Smooth muscle cell (in vitro differentiated cells): ENCODE measurements at regions not wholly inside any gene's neighbourhood (a gene's known extent, or its start where the extent isn't known, plus 50 kb on each side); places are given as distances from the start of the nearest gene placed in this dataset.
A peak's percentile ranks its signal among the peaks of the same experiment; 100 is the strongest.

Experiments used
- DNase-seq: peaks from one replicate; lab custom pipeline; 2025; ENCODE audit not compliant: unreplicated experiment; lab: John Stamatoyannopoulos, UW
- H2AFZ ChIP-seq: fragments of 200-600 bp; sonication (generic); 2 replicates; pipeline ENCODE4 v1.6.0; 2016; ENCODE audit warnings: antibody characterized with exemption, low read depth, mild to moderate bottlenecking
- H3F3A ChIP-seq: fragments of 200-600 bp; sonication (generic); 2 replicates; pipeline ENCODE4 v1.6.0; 2017; ENCODE audit warnings: antibody characterized with exemption, low read depth
- H3K27ac ChIP-seq: fragments of 200-600 bp; sonication (generic); 2 replicates; pipeline ENCODE4 v1.5.1; 2016; ENCODE audit warnings: low read depth, mild to moderate bottlenecking
- H3K27me3 ChIP-seq: fragments of 200-600 bp; sonication (generic); 2 replicates; pipeline ENCODE4 v1.6.1; 2016; ENCODE audit warnings: low read depth, mild to moderate bottlenecking
- H3K36me3 ChIP-seq: fragments of 200-600 bp; sonication (generic); 2 replicates; pipeline ENCODE4 v1.5.1; 2016; ENCODE audit warnings: low read depth
- H3K4me1 ChIP-seq: fragments of 200-600 bp; sonication (generic); 2 replicates; pipeline ENCODE4 v1.5.1; 2016; ENCODE audit warnings: low read depth
- H3K4me2 ChIP-seq: fragments of 200-600 bp; sonication (generic); 2 replicates; pipeline ENCODE4 v1.6.0; 2016; ENCODE audit warnings: mild to moderate bottlenecking
- H3K4me3 ChIP-seq: fragments of 200-600 bp; sonication (generic); 2 replicates; pipeline ENCODE4 v1.5.1; 2016; ENCODE audit warnings: mild to moderate bottlenecking
- H3K79me2 ChIP-seq: fragments of 200-600 bp; sonication (generic); 2 replicates; pipeline ENCODE4 v1.6.0; 2016; ENCODE audit warnings: low read depth, mild to moderate bottlenecking
- H3K9ac ChIP-seq: fragments of 200-600 bp; sonication (generic); 2 replicates; pipeline ENCODE4 v1.6.0; 2016; ENCODE audit warnings: low read depth
- H3K9me3 ChIP-seq: fragments of 200-600 bp; sonication (generic); replicated peaks from 2 replicates; pipeline ENCODE4 v1.5.1; 2016; ENCODE audit warnings: low read depth
- H4K20me1 ChIP-seq: fragments of 200-600 bp; sonication (generic); 2 replicates; pipeline ENCODE4 v1.6.0; 2016; ENCODE audit warnings: low read depth
- CTCF ChIP-seq: fragments of 200-600 bp; sonication (generic); IDR thresholded peaks from 2 replicates; pipeline ENCODE4 v1.5.1; 2017; ENCODE audit warnings: borderline replicate concordance, mild to moderate bottlenecking, antibody characterized with exemption; ENCODE audit not compliant: insufficient read depth, poor library complexity, severe bottlenecking
- WGBS: methylation state at CpG from one replicate; pipeline ENCODE4 v1.1.7; 2016; ENCODE audit warnings: low lambda C conversion rate; 5-methylcytosine and 5-hydroxymethylcytosine counted together

- Histone ChIP-seq H3F3A (no peaks in the 10 kb centered on the region), H3K36me3 (no peaks in the 10 kb centered on the region), H3K4me1 (no peaks in the 10 kb centered on the region), H3K4me2 (no peak overlapping the region), H3K27ac (no peak overlapping the region), H3K9ac (no peak overlapping the region), H3K4me3 (no peak overlapping the region), H3K79me2 (no peaks in the 10 kb centered on the region), H3K27me3 (peaks cover 19% of the 10 kb centered on the region), H3K9me3 (no peaks in the 10 kb centered on the region), H4K20me1 (no peaks in the 10 kb centered on the region), H2AFZ (no peak overlapping the region)
- WGBS = 91% methylated on average over 8 of the region's 8 CpGs
- DNase-seq = no peak
- TF ChIP-seq CTCF = no peak
Observed at GRCh38 chr10:123557366-123558108, 108.6 kb upstream of the GPR26 start.

DNA sequence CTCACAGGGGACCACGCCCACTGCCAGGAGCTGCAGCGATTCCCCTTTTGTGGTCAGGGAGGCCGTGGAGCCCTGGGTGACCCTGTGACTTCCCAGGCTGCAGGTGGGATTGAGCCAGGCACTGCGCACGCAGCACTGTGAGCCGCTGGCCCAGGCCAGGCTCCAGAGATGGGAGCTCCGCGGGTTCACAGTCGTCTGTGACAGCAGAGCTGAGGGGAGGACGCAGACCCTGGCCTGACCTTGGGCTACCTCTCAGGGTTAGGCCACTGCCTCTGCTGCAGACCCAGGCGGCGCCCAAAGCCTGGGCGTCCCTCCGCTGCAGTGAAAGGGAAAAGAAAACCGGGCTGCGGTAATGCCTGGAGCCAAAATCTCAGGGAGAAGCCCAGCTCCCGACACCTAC, 107.5 kb upstream of the GPR26 start:
- Histone ChIP-seq H3K4me3 (no peak overlapping the region), H3K27me3 (peaks cover 19% of the 10 kb centered on the region), H3K79me2 (no peaks in the 10 kb centered on the region), H3K9ac (no peak overlapping the region), H3K27ac (no peak overlapping the region), H3K36me3 (no peaks in the 10 kb centered on the region), H2AFZ (no peak overlapping the region), H3F3A (no peaks in the 10 kb centered on the region), H4K20me1 (no peaks in the 10 kb centered on the region), H3K4me2 (no peak overlapping the region), H3K4me1 (no peaks in the 10 kb centered on the region), H3K9me3 (no peaks in the 10 kb centered on the region)
- DNase-seq = no peak
- no peak for TF ChIP-seq CTCF
- WGBS = 82% methylated on average over 17 of the region's 17 CpGs

- 44% methylated on average over 21 of the region's 28 CpGs for WGBS
- Histone ChIP-seq H3K9me3 (no peaks in the 10 kb centered on the region), H3K27ac (no peak overlapping the region), H3K36me3 (no peaks in the 10 kb centered on the region), H3K79me2 (no peaks in the 10 kb centered on the region), H3K9ac (no peak overlapping the region), H3K4me1 (no peaks in the 10 kb centered on the region), H3K4me2 (no peak overlapping the region), H3K4me3 (no peak overlapping the region), H2AFZ (no peak overlapping the region), H3K27me3 (peaks cover 19% of the 10 kb centered on the region), H4K20me1 (no peaks in the 10 kb centered on the region), H3F3A (no peaks in the 10 kb centered on the region)
- TF ChIP-seq CTCF = peak; percentile 98
- peak; percentile 46 for DNase-seq
Observed at GRCh38 chr10:123559066-123559822, 106.9 kb upstream of the GPR26 start.
